HEK293 (cell line): ENCODE measurements at regions not wholly inside any gene's neighbourhood (a gene's known extent, or its start where the extent isn't known, plus 50 kb on each side); places are given as distances from the start of the nearest gene placed in this dataset.

Source experiments
- PBX3 ChIP-seq: sonication (generic); formaldehyde crosslinking; IDR thresholded peaks from 2 replicates; pipeline ENCODE4 v1.8.1; 2022; ENCODE audit warnings: mild to moderate bottlenecking, moderate library complexity, missing genetic modification reagents
- PRDM1 ChIP-seq: fragments of 450-650 bp; formaldehyde crosslinking; IDR thresholded peaks from 2 replicates; pipeline ENCODE4; 2016; ENCODE audit warnings: missing biosample characterization, missing genetic modification characterization
- ZBTB21 ChIP-seq: fragments of 450-650 bp; formaldehyde crosslinking; IDR thresholded peaks from 2 replicates; pipeline ENCODE4 v1.5.1; 2017; ENCODE audit warnings: missing biosample characterization, missing genetic modification characterization
- ZFP69B ChIP-seq: fragments of 450-650 bp; formaldehyde crosslinking; IDR thresholded peaks from 2 replicates; pipeline ENCODE4 v1.5.1; 2016; ENCODE audit warnings: missing biosample characterization, missing genetic modification characterization
- ZNF48 ChIP-seq: fragments of 450-650 bp; formaldehyde crosslinking; IDR thresholded peaks from 2 replicates; pipeline ENCODE4 v1.5.1; 2016; ENCODE audit warnings: missing biosample characterization, missing genetic modification characterization
- ZNF560 ChIP-seq: fragments of 450-650 bp; formaldehyde crosslinking; IDR thresholded peaks from 2 replicates; pipeline ENCODE4 v1.5.1; 2017; ENCODE audit warnings: missing biosample characterization, missing genetic modification characterization, borderline replicate concordance
- TF ChIP-seq, protein P1 (sequence below): fragments of 450-650 bp; formaldehyde crosslinking; IDR thresholded peaks from 2 replicates; pipeline ENCODE4 v1.5.1; 2016; ENCODE audit warnings: missing biosample characterization, missing genetic modification characterization
- TF ChIP-seq, protein P2 (sequence below): fragments of 450-650 bp; formaldehyde crosslinking; IDR thresholded peaks from 2 replicates; pipeline ENCODE4 v1.5.1; 2017; ENCODE audit warnings: missing biosample characterization, missing genetic modification characterization

DNA sequence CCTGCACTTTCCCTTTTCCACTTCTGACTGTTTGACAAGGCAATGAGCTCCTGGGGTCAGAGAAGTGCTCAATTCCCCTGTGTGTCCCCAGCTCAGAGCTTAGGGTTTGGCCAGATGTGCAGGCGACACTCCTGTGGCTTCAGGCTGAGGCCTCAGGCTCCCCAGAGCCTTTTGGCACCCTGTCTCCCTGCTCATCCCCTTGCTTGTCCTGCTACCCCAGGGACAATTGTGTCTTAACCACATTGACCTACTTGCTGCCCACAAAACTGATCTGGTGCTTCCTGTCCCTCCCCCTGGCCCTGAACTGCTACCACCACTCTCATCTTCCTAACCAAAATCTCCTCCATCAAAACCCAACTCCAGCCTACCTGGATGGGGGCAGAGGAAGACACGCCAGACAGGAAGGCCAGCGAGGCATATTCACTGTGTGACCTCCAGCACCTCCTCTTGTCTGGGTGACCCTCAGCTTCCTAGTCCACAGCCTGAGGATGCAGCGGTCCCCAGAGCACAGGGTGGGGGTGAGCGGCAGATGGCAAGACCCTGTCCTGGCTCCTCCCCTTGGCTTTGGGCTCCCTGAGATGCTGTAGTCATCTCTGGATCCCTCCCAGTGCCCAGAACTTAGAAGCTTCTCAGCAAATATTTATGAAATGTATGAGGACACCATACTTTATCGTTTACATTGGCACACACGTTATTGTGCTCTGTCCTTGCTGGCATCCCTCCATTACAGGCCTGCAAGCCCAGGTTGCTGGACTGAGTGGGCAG is 98.9 kb upstream of the SLC6A6 start:
- TF ChIP-seq ZBTB21 (no peak), PBX3 (CRISPR knock-in tag) (no peak), ZFP69B (tag by site-specific recombination) (no peak), ZNF48 (tag by site-specific recombination) (no peak), ZNF560 (tag by site-specific recombination) (no peak), PRDM1 (tag by site-specific recombination) (no peak)
- TF ChIP-seq, protein P1, sequence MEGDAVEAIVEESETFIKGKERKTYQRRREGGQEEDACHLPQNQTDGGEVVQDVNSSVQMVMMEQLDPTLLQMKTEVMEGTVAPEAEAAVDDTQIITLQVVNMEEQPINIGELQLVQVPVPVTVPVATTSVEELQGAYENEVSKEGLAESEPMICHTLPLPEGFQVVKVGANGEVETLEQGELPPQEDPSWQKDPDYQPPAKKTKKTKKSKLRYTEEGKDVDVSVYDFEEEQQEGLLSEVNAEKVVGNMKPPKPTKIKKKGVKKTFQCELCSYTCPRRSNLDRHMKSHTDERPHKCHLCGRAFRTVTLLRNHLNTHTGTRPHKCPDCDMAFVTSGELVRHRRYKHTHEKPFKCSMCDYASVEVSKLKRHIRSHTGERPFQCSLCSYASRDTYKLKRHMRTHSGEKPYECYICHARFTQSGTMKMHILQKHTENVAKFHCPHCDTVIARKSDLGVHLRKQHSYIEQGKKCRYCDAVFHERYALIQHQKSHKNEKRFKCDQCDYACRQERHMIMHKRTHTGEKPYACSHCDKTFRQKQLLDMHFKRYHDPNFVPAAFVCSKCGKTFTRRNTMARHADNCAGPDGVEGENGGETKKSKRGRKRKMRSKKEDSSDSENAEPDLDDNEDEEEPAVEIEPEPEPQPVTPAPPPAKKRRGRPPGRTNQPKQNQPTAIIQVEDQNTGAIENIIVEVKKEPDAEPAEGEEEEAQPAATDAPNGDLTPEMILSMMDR (tag by site-specific recombination) = no peak
- TF ChIP-seq, protein P2, sequence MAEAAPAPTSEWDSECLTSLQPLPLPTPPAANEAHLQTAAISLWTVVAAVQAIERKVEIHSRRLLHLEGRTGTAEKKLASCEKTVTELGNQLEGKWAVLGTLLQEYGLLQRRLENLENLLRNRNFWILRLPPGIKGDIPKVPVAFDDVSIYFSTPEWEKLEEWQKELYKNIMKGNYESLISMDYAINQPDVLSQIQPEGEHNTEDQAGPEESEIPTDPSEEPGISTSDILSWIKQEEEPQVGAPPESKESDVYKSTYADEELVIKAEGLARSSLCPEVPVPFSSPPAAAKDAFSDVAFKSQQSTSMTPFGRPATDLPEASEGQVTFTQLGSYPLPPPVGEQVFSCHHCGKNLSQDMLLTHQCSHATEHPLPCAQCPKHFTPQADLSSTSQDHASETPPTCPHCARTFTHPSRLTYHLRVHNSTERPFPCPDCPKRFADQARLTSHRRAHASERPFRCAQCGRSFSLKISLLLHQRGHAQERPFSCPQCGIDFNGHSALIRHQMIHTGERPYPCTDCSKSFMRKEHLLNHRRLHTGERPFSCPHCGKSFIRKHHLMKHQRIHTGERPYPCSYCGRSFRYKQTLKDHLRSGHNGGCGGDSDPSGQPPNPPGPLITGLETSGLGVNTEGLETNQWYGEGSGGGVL (tag by site-specific recombination) = no peak
